HEK293 (cell line): ENCODE measurements at regions not wholly inside any gene's neighbourhood (a gene's known extent, or its start where the extent isn't known, plus 50 kb on each side); places are given as distances from the start of the nearest gene placed in this dataset.

Experiments
- CTCF ChIA-PET: fragments of 350-600 bp; formaldehyde crosslinking; extraction: SDS; loops from one replicate; lab custom pipeline; 2021; ENCODE audit warnings: antibody characterized with exemption; lab: Yijun Ruan, JAX
- POLR2A ChIA-PET: fragments of 300-600 bp; formaldehyde crosslinking; extraction: SDS; loops from one replicate; lab custom pipeline; 2020; ENCODE audit warnings: antibody characterized with exemption, inconsistent platforms; lab: Yijun Ruan, JAX
- H3K27ac ChIP-seq: fragments of 200-500 bp; sonication (Bioruptor generic); 2 replicates; pipeline ENCODE4 v1.5.1; 2014; ENCODE audit warnings: low read depth, low read length, control low read depth, inconsistent platforms; ENCODE audit errors: extremely low read depth
- H3K36me3 ChIP-seq, 2 experiments: fragments of 200-500 bp in 1 of 2; sonication (Bioruptor generic) in 1 of 2; 1 replicate in 1 of 2; 2 replicates in 1 of 2; pipeline ENCODE4 v1.5.1; 2014 to 2017; ENCODE audit warnings: inconsistent platforms in 2 of 2, low read length in 2 of 2; ENCODE audit not compliant: control insufficient read depth in 2 of 2, insufficient read depth in 1 of 2
- H3K4me1 ChIP-seq: fragments of 200-500 bp; sonication (Bioruptor generic); 2 replicates; pipeline ENCODE4 v1.5.1; 2014; ENCODE audit warnings: mild to moderate bottlenecking, low read length, inconsistent platforms; ENCODE audit not compliant: control insufficient read depth, insufficient read depth
- H3K4me3 ChIP-seq: 2 replicates; pipeline ENCODE4 v1.5.1; 2011; ENCODE audit warnings: low read depth, mild to moderate bottlenecking, control low read depth, low read length, moderate library complexity
- H3K9me3 ChIP-seq: fragments of 200-500 bp; sonication (Bioruptor generic); 2 replicates; pipeline ENCODE4 v1.5.1; 2014; ENCODE audit warnings: low read depth, low read length, inconsistent platforms; ENCODE audit not compliant: control insufficient read depth, insufficient read depth
- BCL11B ChIP-seq: fragments of 450-650 bp; formaldehyde crosslinking; IDR thresholded peaks from 2 replicates; pipeline ENCODE4 v1.5.1; 2016; ENCODE audit warnings: low read depth, missing biosample characterization, missing genetic modification characterization
- GFI1B ChIP-seq: fragments of 450-650 bp; formaldehyde crosslinking; IDR thresholded peaks from 2 replicates; pipeline ENCODE4 v1.5.1; 2016; ENCODE audit warnings: missing biosample characterization, missing genetic modification characterization
- GLIS1 ChIP-seq: fragments of 450-650 bp; formaldehyde crosslinking; IDR thresholded peaks from 2 replicates; pipeline ENCODE4 v1.5.1; 2016; ENCODE audit warnings: missing biosample characterization, missing genetic modification characterization
- MYNN ChIP-seq: fragments of 450-650 bp; formaldehyde crosslinking; IDR thresholded peaks from 2 replicates; pipeline ENCODE4 v1.5.1; 2016; ENCODE audit warnings: missing biosample characterization, missing genetic modification characterization, borderline replicate concordance
- REST ChIP-seq: fragments of 450-650 bp; formaldehyde crosslinking; IDR thresholded peaks from 2 replicates; pipeline ENCODE4 v1.5.1; 2016; ENCODE audit warnings: missing biosample characterization, missing genetic modification characterization
- WT1 ChIP-seq: fragments of 450-650 bp; formaldehyde crosslinking; IDR thresholded peaks from 2 replicates; pipeline ENCODE4 v1.5.1; 2016; ENCODE audit warnings: missing biosample characterization, missing genetic modification characterization
- ZBTB1 ChIP-seq: fragments of 450-650 bp; formaldehyde crosslinking; IDR thresholded peaks from 2 replicates; pipeline ENCODE4 v1.5.1; 2016; ENCODE audit warnings: missing biosample characterization, missing genetic modification characterization
- ZBTB10 ChIP-seq: fragments of 450-650 bp; formaldehyde crosslinking; IDR thresholded peaks from 2 replicates; pipeline ENCODE4 v1.5.1; 2016; ENCODE audit warnings: missing biosample characterization, missing genetic modification characterization
- ZBTB11 ChIP-seq: fragments of 450-650 bp; formaldehyde crosslinking; conservative IDR thresholded peaks from 2 replicates; pipeline ENCODE4 v1.5.1; 2016; ENCODE audit warnings: low read depth, missing biosample characterization, missing genetic modification characterization
- ZBTB48 ChIP-seq: fragments of 450-650 bp; formaldehyde crosslinking; IDR thresholded peaks from 2 replicates; pipeline ENCODE4 v1.5.1; 2016; ENCODE audit warnings: missing biosample characterization, missing genetic modification characterization
- ZBTB7A ChIP-seq: fragments of 450-650 bp; formaldehyde crosslinking; IDR thresholded peaks from 2 replicates; pipeline ENCODE4 v1.5.1; 2016; ENCODE audit warnings: low read depth, missing biosample characterization, missing genetic modification characterization
- ZNF221 ChIP-seq: fragments of 450-650 bp; formaldehyde crosslinking; IDR thresholded peaks from 2 replicates; pipeline ENCODE4 v1.5.1; 2017; ENCODE audit warnings: missing biosample characterization, missing genetic modification characterization, borderline replicate concordance
- ZNF423 ChIP-seq: fragments of 450-650 bp; formaldehyde crosslinking; IDR thresholded peaks from 2 replicates; pipeline ENCODE4 v1.5.1; 2016; ENCODE audit warnings: missing biosample characterization, missing genetic modification characterization
- ZNF626 ChIP-seq: fragments of 450-650 bp; sonication (Bioruptor Pico); formaldehyde crosslinking; IDR thresholded peaks from 2 replicates; pipeline ENCODE4 v1.5.1; 2018; ENCODE audit warnings: missing biosample characterization, missing genetic modification characterization, inconsistent platforms
- ZNF660 ChIP-seq: fragments of 450-650 bp; IDR thresholded peaks from 2 replicates; pipeline ENCODE4 v1.5.1; 2018; ENCODE audit warnings: missing biosample characterization, mild to moderate bottlenecking, missing genetic modification characterization
- TF ChIP-seq, protein P1 (sequence below): fragments of 450-650 bp; formaldehyde crosslinking; IDR thresholded peaks from 2 replicates; pipeline ENCODE4 v1.5.1; 2017; ENCODE audit warnings: missing biosample characterization, missing genetic modification characterization

DNA sequence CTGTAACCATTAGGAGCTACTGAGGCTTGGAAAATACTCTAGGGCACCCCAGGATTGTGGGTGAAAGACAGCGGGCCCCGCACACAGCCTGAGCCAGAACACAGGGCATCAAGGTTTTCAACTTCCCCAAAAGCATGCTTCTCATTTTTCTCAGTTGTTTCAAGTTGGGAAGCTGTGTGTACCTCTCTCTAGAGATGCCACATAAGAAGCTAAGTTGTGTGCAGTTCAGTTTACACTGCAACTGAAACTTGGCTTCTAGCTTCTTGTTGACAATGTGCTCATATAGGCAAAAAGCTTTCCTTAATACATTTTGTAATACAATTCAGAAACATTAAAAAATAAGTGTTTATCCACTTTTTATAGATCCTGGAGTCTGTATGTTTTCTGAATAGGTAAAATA is 88.1 kb upstream of the PTPRR start (continued):
- no peak for TF ChIP-seq ZBTB10 (tag by site-specific recombination)

DNA sequence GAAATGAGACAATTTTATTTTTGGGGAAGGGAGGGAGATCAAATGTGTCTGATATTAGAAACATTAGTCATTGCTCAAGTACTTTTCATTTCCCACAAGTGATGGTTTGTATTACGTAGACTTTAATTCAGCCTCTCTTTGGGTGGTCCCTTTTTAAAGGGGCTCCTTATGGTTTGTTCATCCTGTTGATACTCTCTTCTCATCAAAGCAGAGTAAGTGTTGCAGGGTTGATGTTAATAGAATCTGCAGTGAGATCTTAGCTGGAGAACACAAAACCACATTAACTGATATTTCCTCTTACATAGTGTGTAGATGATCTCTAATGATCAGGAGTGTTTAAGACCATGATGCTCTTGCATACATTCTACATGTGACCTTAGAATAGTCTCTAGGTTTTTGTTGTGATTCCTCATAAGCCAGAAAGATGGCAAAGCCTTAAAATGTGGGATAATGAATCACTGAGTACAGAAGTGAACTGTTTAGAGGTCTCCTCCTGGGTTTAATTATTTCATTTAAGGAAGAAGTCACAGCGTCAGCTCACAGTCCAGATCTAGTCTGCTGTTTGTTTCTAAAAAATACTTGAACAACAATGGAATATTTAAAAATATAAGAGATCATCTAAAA is 87.4 kb upstream of the PTPRR start:
- CTCF ChIA-PET, result interaction anchor here (1.1 kb wide), 1 partner anchor 365 kb away, joined by 3 read pairs; no protein-coding TSS in a partner anchor
- POLR2A ChIA-PET, result no interaction called here
- H3K4me3 ChIP-seq, result no peak overlapping the region
- TF ChIP-seq REST (tag by site-specific recombination) (no peak), ZBTB7A (no peak)
- TF ChIP-seq, protein P1, sequence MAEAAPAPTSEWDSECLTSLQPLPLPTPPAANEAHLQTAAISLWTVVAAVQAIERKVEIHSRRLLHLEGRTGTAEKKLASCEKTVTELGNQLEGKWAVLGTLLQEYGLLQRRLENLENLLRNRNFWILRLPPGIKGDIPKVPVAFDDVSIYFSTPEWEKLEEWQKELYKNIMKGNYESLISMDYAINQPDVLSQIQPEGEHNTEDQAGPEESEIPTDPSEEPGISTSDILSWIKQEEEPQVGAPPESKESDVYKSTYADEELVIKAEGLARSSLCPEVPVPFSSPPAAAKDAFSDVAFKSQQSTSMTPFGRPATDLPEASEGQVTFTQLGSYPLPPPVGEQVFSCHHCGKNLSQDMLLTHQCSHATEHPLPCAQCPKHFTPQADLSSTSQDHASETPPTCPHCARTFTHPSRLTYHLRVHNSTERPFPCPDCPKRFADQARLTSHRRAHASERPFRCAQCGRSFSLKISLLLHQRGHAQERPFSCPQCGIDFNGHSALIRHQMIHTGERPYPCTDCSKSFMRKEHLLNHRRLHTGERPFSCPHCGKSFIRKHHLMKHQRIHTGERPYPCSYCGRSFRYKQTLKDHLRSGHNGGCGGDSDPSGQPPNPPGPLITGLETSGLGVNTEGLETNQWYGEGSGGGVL (tag by site-specific recombination), result no peak
- no peak overlapping the region for H3K27ac ChIP-seq
- no peaks in the 10 kb centered on the region for H3K4me1 ChIP-seq
- no peaks in the 10 kb centered on the region for H3K36me3 ChIP-seq
- H3K9me3 ChIP-seq, result no peaks in the 10 kb centered on the region

DNA sequence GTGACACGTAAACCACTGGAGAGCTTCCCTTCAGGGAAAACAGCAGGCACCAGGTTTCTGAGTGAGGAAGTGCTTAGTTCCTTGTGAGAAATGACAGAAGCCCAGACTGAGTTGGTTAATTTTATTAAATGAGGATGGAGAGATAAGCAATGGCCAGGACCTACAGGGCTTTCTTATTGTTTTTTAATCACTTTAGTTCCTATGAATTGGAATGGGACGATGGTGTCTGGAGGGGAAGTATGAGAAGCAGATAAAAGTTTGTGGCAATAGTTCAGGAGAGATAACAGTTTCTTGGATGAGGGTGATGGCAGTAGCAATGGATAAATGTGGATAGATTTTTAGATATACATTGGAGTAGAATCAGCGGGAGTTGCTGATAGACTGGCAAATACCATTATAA is 86.5 kb upstream of the PTPRR start:
- H3K27ac ChIP-seq, result no peak overlapping the region
- CTCF ChIA-PET, result no interaction called here
- no peak for TF ChIP-seq ZBTB11
- no peaks in the 10 kb centered on the region for H3K4me1 ChIP-seq
- H3K36me3 ChIP-seq, result no peaks in the 10 kb centered on the region
- no peaks in the 10 kb centered on the region for H3K9me3 ChIP-seq
- POLR2A ChIA-PET, result no interaction called here
- no peak overlapping the region for H3K4me3 ChIP-seq

- no peak overlapping the region for H3K27ac ChIP-seq
- CTCF ChIA-PET, result no interaction called here
- POLR2A ChIA-PET, result no interaction called here
- no peaks in the 10 kb centered on the region for H3K9me3 ChIP-seq
- H3K36me3 ChIP-seq, result no peaks in the 10 kb centered on the region
- no peak overlapping the region for H3K4me3 ChIP-seq
- H3K4me1 ChIP-seq, result no peaks in the 10 kb centered on the region
- TF ChIP-seq ZBTB1 (no peak), ZNF626 (tag by site-specific recombination) (no peak), BCL11B (tag by site-specific recombination) (no peak), ZNF660 (tag by site-specific recombination) (no peak), ZNF221 (tag by site-specific recombination) (no peak), GLIS1 (tag by site-specific recombination) (no peak), WT1 (tag by site-specific recombination) (no peak), GFI1B (tag by site-specific recombination) (no peak), ZNF423 (tag by site-specific recombination) (no peak), ZBTB48 (tag by site-specific recombination) (no peak), MYNN (tag by site-specific recombination) (no peak)
Measured at GRCh38 chr12:71005166-71005565, 84.6 kb upstream of the PTPRR start.
